HG03520 (cell line): ENCODE measurements at regions not wholly inside any gene's neighbourhood (a gene's known extent, or its start where the extent isn't known, plus 50 kb on each side); places are given as distances from the start of the nearest gene placed in this dataset.
A peak's percentile ranks its signal among the peaks of the same experiment; 100 is the strongest.

Source experiments
- ATAC-seq: cut with Tn5 transposase; IDR thresholded peaks from one replicate; pipeline ENCODE4 v1.9.1; 2021; ENCODE audit warnings: mild to moderate bottlenecking, moderate library complexity; ENCODE audit not compliant: unreplicated experiment

DNA sequence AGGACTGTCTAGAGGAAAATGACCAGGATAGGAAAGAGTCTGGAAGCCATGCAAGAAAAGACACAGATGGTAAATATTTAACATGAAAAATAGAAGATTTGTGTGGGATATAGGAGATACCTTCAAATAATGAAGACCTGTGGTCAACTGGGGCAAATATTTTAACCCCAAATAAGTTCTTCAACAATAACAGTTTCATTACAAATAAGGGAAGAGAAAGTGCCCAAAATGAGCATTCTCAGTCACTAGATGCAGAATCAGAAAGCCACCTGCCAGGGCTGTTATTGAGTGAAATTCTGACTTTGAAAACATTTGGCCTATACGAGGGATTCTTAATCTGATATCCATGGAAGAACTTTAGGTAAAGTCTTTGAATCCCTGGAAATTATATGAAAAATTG is 231.2 kb upstream of the PLEKHG7 start:
- peak; percentile 57 for ATAC-seq

DNA sequence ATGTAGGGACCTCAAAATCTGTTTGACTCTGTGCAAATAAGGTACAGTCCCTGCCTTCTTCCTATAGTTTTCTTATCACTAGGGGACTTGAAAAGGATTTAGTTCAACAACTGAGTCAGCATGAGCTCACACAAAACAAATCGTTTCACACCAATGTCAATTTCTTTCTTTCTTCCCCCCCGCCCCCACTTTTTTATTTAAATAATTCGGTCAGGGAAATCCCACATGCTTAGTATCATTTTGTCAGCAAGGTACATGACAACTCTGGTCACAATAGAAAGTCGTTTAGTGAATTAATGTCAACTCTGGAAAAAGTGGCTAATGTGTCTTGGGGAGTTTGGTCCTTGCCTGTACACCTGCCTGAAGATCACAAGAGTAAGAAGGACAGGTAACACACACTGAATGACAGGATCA is 232.2 kb upstream of the PLEKHG7 start:
- no peak for ATAC-seq

DNA sequence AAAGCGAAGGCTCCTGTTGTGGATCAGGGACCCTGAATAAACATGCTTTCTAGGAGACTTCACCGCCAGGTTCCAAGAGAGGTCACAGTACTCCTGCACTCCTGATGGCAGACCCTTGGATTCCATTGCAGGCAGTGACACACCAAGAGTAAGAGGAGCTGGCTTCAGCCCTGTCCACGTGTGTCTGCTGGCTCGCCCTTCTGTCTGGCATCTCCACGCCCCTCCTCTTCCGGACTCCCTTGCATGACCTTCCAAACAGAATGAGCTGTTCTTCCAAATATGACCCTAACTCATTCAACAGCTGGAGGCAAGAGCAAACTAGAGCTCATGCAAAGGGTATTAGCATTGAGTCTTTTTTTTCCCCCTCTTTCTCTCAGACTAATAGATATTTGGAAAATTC is 233.0 kb upstream of the PLEKHG7 start:
- no peak for ATAC-seq

- no peak for ATAC-seq
These were observed 234.3 kb upstream of the PLEKHG7 start for GRCh38 chr12:92468358-92469020.

GRCh38 chr12:92467886-92468285 is 234.9 kb upstream of the PLEKHG7 start:
- ATAC-seq, result no peak

DNA sequence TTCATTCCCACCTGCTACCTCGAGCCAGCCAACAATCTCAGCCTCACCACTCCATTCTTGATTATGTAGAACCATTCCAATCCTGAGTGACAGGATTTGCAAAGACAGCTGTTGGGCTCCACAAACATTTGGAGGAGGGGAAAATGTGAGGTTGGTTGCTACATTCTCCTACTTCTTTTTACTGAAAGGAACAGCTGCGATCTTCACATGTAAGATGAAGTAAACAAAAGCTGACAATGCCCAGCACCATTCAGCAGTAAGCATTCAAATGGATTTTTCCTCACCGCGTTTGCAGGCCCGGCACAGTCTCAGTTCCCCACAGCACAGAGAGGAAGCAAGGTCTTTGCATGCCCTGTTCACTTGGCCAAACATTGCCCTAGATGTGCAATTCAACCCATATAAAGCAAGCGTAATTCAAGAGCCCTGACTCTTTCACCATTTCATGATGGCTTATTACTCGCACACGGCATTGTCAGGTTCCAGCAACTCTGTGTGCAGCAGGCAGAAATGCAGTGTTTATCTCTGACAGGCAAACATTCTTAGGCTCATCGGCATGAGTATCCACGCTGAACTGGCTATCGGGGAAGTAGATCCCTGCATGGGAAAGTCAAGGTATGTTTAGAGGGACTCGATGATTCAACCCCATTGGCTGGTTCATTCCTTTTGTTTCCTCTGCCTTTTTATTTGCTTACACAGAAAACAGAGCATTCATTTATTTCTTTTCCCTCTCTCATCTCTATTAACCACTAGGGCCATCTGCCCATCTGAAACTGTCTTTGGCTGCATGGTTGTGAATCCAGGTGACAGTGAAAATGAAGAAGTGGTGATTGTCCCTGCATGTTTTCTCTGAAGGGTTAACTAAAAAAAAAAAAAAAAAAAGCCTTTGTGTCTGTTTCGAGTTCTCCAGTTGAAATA is 236.1 kb upstream of the PLEKHG7 start:
- ATAC-seq, result no peak

GRCh38 chr12:92465786-92466295 is 236.9 kb upstream of the PLEKHG7 start:
- no peak for ATAC-seq

DNA sequence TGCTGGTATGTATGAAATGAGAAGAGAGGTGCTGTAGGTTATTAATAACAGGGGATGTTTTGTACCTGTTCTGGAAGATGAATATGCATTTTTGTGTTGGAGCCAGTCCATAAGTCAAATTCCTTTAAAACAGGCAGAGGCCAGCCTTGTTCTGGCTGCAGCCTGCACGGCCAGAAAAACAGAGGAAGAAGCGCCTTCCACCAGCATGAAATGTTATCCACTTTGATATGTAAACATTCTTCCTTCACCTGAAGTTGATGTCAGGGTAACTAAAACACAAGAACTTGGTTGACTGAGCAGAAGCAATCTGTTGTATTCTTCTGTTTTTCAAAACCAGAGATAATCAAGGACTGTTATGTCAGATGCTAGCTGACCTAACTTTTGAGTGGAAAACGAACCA is 237.9 kb upstream of the PLEKHG7 start:
- ATAC-seq, result no peak

- no peak for ATAC-seq
These were observed 239.6 kb upstream of the PLEKHG7 start for GRCh38 chr12:92463171-92463570.

DNA sequence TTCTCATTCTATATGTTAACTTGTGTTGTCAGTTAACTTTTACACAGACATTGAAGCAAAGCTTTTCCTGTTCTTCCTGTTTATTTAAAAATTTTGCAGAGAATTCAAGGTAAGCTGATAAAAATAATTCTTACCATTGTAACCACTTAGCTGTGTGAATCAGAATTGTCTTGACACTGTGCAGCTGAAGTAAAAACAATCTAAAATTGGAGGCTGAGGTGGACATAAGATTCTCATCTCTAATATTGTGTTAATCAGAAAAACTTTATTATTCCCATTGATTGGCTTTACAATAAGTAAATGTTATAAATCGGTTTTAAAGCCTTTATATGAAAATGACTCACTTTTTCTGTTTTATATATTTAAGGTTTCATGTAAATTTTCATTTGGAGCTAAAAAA is 240.3 kb upstream of the PLEKHG7 start:
- ATAC-seq, result no peak

GRCh38 chr12:92462049-92462448 is 240.7 kb upstream of the PLEKHG7 start:
- peak; percentile 49 for ATAC-seq

DNA sequence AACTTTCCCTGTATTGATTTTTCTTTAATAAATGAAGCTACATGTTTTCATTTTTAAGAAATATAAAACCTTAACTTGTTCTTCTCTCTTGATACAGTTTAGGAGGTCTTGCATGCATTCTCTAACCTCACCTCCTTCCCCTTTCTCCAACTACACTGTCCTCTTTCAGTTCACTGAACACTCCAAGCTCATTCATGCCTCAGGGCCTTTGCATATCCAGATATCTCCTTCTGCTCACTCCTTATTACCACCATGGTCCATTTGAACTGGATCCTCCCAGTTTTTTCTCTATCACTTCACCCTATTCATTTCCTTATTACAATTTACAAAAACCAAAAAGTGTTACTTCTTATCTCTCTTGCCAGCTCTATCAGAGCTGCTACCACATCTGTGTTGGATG is 242.9 kb upstream of the PLEKHG7 start:
- no peak for ATAC-seq

GRCh38 chr12:92458996-92459395 is 243.8 kb upstream of the PLEKHG7 start:
- no peak for ATAC-seq

GRCh38 chr12:92457458-92458180 is 245.2 kb upstream of the PLEKHG7 start:
- no peak for ATAC-seq

- no peak for ATAC-seq
These were observed 250.0 kb upstream of the PLEKHG7 start for GRCh38 chr12:92452763-92453162.

DNA sequence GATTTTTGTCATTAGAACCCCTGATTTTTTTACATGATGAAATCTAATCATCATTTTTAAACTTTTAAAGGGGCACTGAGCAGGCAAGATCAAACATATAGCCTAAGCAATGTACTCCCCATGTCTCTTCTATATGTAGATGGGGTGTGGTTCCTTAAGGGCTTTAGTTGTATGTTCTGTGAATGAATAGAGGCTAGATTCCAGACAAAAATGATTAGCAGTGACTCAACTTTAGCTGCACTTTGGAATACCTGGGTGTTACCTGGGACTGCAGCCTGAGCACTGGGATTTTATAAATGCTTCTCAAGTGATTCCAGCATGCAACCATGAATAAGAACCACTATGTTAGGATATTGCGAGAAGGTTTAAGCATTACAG is 256.7 kb upstream of the PLEKHG7 start:
- peak; percentile 15 for ATAC-seq

DNA sequence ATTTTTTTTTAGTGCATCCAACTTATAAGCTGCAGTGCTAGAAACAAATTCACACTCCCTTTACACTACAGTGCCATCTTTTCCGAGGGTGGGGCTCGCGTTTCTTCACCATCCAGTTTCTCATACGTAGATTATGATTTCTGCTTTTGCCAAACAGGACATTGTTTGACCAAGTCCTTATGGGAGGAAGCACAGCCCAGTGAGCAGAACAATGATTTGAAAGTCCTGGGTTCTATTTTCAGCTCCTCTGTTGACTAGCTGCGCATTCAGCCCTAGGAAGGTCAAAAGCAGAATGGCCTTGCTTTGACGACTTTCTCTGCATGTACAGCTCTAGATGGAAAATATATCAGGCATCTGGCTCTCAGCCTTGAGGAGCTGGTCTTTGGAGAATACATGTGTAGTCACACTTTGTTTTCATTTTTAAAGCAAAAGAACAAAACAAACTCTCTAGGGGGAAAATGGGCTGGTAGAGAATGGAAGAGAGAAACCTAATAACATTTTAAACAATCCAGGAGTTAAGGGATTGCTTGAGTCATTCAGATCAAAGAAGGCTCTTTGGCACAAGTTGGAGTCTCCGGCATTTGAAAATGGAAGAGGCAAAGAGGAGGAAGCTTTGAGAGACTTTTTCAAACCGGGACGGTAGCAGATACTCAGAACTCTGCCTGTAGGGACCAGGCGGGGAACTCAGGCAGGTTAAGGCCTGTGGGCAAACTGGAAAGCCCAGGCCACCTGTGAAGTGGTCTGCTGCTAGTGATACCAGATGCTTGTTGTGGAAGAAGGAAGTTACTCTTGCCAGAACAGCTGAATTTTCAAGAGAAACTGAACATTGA is 257.3 kb upstream of the PLEKHG7 start:
- ATAC-seq, result peak; percentile 71

GRCh38 chr12:92444763-92445162 is 258.0 kb upstream of the PLEKHG7 start:
- peak; percentile 33 for ATAC-seq

- no peak for ATAC-seq
These were observed 260.0 kb upstream of the PLEKHG7 start for GRCh38 chr12:92442782-92443181.

DNA sequence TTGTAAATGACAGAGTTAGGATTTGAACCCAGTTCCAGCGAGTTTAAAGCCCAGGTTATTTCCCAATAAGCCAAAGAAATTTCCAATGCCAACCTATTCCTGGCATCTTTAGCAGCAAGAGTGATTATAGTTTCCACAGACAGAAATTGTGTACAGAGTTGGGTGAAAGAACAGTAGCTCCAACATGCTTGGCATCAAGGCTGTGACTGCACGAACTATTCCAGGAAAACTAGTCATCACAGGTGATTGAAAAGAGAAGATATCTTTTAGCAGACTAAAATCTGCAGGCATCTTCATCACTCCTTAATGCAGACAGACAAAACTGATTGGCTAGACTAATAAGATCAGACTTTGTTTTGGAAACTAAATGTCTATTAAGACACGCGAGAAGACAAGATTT is 262.7 kb upstream of the PLEKHG7 start:
- ATAC-seq, result no peak

- no peak for ATAC-seq
These were observed 263.4 kb upstream of the PLEKHG7 start for GRCh38 chr12:92439420-92439805.
